HuH-7 (cell line): ENCODE measurements at regions not wholly inside any gene's neighbourhood (a gene's known extent, or its start where the extent isn't known, plus 50 kb on each side); places are given as distances from the start of the nearest gene placed in this dataset.
"Not testable (repeated sequence)": the region's sequence is repeated elsewhere in the genome, so short reads cannot be mapped to it uniquely, and the experiment has no call there.

ENCODE experiments used
- DNase-seq: peaks from one replicate; pipeline ENCODE4 v3.0.0; 2011; ENCODE audit warnings: low spot score

DNA sequence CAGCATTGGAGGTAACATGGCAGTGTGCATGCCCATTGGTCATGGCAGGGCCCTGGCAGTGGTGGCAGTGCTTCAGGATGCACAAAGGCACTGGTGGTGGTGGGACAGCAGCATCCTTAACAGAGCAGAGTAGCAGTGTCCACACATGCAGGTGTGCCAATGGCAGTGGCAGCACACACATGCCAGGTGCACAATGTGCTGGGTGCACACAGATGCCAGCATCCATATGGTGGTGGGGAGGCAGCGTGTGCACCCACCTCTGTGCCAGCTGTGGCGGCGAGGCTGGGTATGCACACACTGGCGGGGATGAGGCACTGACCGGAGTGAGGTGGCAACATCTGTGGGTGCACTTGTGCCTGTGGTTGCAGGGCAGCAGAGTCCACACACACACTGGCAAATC, 150.6 kb downstream of the SI start:
- DNase-seq = no peak

DNA sequence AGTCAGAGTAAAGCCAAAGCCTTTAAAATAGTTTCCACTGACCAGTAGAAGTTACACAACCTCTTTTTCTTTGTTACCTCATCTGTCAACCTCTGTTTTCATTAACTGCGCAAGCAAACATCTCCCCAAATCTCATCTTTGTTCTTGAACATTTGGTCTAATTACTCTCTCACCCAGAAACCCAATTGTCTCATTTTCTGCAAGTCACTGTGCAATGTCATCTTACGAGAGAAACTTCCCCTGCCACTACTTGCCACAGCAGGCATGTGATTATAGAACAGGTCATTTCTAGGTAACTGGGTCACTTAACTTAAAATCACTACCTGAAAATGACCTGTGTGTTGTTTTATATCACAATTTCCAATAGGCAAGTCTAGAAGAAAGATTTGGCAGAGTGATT, 159.4 kb downstream of the SI start:
- DNase-seq = no peak

GRCh38 chr3:164912916-164913315, 165.4 kb downstream of the SI start:
- DNase-seq = no peak

- no peak for DNase-seq
Observed at GRCh38 chr3:164903820-164904451, 174.4 kb downstream of the SI start.

DNA sequence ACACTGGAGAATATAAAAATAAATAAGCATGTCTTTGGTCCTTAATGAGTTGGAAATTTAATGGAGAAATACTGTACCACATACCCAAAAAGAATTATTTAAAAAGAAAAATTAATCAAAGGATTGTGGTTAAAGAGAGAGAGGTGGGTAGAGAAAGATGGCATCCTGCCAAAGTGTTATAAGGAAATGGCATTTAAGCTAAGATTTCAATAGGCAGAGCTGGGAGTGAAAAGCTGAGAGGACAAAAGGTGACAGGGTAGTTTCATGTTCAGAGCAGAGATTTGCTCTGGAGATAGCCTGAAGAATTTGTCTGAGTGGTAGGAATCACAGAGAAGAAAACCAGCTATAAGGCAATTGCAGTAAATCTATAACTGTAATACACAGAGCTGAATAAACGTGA, 181.0 kb downstream of the SI start:
- no peak for DNase-seq

GRCh38 chr3:164890061-164890460, 188.2 kb downstream of the SI start:
- no peak for DNase-seq

DNA sequence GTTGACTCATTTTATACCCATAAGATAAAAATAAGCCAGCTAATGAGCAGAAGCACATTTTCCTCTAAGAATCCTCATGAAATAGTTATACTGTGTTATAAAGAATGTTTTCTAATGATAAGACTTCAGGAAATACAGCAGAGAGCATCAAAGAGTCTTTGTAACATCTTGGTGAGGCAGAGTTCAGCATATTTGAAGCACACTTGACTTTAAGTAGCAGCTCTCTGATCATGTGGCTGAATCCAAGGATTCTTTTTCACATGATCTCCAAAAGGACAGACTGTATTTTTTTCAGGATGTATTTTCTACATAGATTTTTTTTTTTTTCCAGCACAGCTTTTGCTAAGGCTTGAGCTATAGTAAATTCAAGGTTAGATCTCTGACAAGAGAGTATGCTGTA, 195.1 kb downstream of the SI start:
- DNase-seq = no peak

DNA sequence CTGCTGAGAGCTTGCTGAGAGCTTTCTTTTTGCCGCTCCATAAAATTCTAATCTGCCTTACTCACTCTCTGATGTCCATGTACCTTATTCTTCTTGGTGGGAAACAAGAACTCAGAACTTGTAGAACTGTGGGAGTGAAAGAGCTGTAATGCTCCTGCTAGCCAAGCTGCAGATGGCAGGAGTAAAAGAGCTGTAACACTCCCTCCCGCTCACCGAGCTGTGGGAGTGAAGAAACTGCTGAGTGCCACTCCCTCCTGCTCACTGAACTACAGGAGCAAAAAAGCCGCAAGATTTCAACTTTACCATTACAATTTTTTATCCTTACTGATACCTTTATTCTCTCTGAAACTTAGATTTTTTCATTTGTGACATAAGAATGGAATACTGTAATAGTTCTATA, 199.1 kb downstream of the SI start:
- DNase-seq = no peak

DNA sequence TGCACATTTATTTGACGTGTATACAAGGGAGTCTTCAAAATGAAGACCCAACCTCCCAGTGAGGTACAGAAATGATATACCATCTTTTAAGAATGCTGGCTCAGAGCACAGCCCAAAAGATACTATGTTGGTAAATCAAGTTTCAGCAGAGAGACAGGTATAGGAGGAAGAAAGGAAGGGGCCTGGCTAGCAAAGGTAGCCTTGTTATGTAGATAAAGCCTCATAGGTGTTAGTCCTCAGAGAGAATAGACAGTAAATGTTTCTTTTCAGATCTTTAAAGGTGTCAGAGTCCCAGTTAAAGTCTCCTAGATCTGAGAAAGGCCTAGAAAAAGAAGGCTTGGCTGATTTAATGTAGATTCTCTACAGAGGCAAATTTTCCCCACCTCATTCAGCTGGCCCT, 213.8 kb downstream of the SI start:
- no peak for DNase-seq

DNA sequence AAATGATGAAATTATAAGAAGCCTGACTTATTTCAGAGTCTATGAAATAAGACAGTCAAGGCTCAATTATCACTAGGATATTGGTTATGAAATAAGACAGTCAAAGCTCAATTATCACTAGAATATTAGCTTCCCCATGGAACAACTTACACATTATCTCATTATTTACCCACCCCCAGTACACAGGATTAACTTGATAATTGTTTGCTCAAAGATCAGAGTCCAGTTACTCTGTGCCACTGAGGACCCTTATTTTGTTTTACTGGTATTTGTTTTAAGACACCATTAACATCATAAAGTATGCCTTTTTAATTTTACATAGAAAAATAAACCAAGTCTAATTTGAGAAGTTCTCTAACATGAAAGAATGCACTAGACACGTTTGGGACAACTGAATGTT, 225.4 kb downstream of the SI start:
- peak; percentile 25 for DNase-seq

- DNase-seq = no peak
Observed at GRCh38 chr3:164851905-164852304, 226.4 kb downstream of the SI start.

DNA sequence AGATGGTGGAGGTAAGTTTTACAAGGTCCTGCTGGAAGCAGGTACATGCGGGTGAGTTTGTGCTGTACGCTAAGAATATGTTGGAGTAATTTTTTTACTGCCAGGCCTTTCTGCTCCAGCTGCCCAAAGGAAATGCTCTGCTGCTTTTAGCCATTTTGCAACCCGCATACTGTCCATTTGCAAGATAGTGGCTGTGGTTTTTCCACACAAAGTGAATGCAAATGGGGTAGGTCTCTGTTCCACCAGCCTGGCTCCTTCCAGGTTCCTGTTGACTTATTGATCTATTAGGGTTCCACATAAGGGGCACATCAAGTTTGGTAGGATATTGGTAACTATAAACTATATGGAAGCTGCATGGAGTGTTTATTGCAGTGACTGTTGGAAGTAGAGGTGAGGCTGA, 227.1 kb downstream of the SI start:
- no peak for DNase-seq

- DNase-seq = no peak
Observed at GRCh38 chr3:164848923-164849322, 229.4 kb downstream of the SI start.

GRCh38 chr3:164845739-164846138, 232.6 kb downstream of the SI start:
- no peak for DNase-seq

- DNase-seq = no peak
Observed at GRCh38 chr3:164832216-164832615, 246.1 kb downstream of the SI start.

DNA sequence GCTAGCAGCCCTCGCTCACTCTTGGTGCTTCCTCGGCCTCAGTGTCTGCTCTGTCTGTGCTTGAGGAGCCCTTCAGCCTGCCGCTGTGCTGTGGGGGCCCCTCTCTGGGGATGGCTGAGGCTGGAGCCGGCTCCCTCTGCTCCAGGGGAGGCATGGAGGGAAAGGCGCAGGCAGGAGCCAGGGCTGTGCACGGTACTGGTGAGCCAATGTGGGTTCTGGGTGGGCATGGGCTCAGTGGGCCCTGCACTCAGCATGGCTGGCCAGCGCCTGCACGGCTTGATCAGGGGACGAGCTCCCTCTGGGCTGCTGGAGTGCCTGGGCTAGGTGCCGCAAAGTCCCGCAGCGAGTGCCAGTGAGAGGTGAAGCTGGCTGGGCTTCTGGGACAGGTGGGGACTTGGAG, 260.0 kb downstream of the SI start:
- DNase-seq = no peak

- DNase-seq = no peak
Observed at GRCh38 chr3:164814106-164814505, 264.2 kb downstream of the SI start.

- no peak for DNase-seq
Observed at GRCh38 chr3:164812042-164812441, 266.3 kb downstream of the SI start.

DNA sequence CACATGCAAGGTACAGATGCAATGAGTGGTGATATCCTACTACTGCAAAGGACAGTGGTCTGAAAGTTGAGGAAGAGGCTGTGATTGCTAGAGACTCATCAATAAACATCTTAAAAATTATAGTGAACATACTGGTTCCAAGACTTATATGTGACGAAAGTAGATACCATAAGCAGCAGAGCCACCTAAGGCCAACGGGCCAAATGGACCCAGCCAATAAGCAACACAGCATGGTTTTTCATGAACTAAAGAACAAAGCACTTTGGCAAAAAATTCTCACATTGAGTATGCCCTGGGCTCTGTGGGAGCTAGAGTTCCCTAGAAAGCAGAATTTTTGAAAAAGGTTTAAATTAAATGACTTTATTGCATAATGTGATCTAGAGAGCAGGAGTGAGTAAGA, 272.1 kb downstream of the SI start:
- no peak for DNase-seq

DNA sequence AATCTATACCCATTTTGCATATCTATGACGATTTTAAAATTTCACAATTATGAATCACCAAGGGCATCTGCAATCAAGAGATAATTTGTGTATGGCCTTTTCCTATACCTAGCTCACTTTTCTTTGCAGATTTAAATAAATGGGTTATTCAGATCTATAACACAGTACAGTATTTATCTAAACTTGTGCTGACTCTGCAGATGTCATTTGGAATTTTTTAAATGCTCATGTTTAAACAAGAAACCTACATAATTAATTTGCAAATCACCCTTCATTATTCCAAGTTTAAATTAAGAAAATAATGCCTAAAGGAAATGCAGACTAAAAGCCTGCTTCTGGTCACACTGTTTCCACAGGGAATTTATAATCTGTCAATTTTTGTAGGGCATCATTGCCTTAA, 284.2 kb downstream of the SI start:
- no peak for DNase-seq

- DNase-seq = no peak
Observed at GRCh38 chr3:164791263-164791662, 287.0 kb downstream of the SI start.

- not testable (repeated sequence) for DNase-seq
Observed at GRCh38 chr3:164784407-164784806, 293.9 kb downstream of the SI start.

DNA sequence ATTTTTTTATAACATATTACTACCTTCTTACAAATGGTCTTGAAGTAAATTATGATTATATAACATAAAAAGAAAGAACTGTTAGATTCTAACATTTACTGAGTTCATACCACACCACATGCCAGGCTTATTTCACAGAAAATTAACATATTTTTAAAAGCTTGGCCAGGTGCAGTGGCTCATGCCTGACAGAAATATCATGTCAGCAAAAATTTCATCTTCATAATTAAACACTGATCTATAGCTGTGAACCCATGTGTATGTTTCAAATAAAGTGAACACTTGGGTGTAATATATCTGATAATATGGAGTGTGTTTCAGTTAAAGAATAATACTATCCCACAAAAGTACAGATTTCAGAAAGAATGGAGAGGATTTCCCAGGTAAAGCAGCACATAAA, 296.5 kb downstream of the SI start:
- no peak for DNase-seq

- DNase-seq = no peak
Observed at GRCh38 chr3:164779816-164780215, 298.5 kb downstream of the SI start.

DNA sequence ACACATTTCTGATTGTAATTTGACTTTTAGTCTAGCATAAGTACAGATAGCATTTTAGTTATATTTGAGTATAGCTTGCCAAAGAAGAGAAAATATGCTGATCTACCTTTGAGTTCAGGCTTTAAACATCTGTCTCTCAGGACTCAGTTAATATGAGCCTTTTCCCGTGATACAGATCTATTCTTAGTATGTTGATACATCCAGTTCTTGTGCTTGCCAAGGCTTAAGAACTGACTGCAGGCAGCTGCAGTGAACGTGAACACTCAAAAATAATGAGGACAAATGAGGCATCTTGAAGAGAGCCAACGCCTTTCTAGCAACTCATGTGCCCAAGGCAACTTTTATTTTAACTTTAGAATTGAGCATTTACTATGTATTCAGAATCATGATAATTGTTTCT, 325.5 kb downstream of the SI start:
- DNase-seq = no peak
